Astrocyte (in vitro differentiated cells and primary cell): ENCODE measurements at regions not wholly inside any gene's neighbourhood (a gene's known extent, or its start where the extent isn't known, plus 50 kb on each side); places are given as distances from the start of the nearest gene placed in this dataset.

ENCODE experiments used
- CTCF ChIP-seq: IDR thresholded peaks from 2 replicates; pipeline ENCODE4 v1.5.1; 2011; ENCODE audit warnings: low read depth, mild to moderate bottlenecking, inconsistent platforms, low read length, moderate library complexity; ENCODE audit not compliant: insufficient read depth
- EZH2 ChIP-seq: IDR thresholded peaks from 2 replicates; pipeline ENCODE4 v1.6.1; 2012; ENCODE audit warnings: mild to moderate bottlenecking, low read length, inconsistent platforms; ENCODE audit not compliant: insufficient read depth

- TF ChIP-seq CTCF, result no peak
- TF ChIP-seq EZH2, result no peak
These were observed 981.7 kb downstream of the NR2F1-AS1 start for GRCh38 chr5:92599217-92599810.
